ENCODE measurements at regions not wholly inside any gene's neighbourhood (a gene's known extent, or its start where the extent isn't known, plus 50 kb on each side); places are given as distances from the start of the nearest gene placed in this dataset.

DNA sequence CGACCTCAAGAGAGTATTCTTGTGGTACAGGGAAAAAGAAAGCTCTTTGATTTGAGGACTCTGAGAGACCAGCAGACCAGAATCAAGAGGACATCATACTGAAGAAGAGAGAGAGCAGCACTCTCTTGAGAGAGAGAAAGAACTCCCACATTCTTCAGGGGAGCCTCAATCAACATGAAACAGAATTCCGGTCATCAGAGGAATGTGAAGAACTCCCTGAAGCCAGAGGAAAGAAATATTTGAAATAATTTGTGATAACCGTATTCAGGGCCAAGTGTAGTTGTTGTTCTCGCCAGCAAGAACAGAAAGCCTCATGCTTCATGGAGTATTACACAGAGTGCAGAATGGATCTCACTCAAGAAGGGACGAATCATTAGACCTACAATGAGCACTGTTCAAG, 363.8 kb upstream of the TMEM132C start:
- H3K4me1 Mint-ChIP-seq, result no peaks in the 10 kb centered on the region
- Histone ChIP-seq H3K27ac (ENCODE audit: low read length in 2 of 2) (no peak overlapping the region), H3K4me3 (ENCODE audit: control extremely low read depth in 1 of 5, extremely low read depth in 1 of 5, insufficient read depth in 1 of 5, low read depth in 2 of 5, low read length in 4 of 5) (no peak overlapping the region), H3K4me1 (ENCODE audit: control insufficient read depth in 2 of 2, insufficient read depth in 2 of 2, low read length in 2 of 2) (no peaks in the 10 kb centered on the region), H2AFZ (ENCODE audit: insufficient read depth, low read depth, low read length, poor library complexity, severe bottlenecking) (no peak overlapping the region), H3K9me3 (ENCODE audit: control extremely low read depth in 1 of 3, control insufficient read depth in 2 of 3, insufficient read depth in 1 of 3, low read length in 2 of 3) (peaks cover 0 to 3% (median 0%) of the 10 kb centered on the region in 3 donors), H3K9ac (ENCODE audit: low read length) (no peak overlapping the region), H3K79me2 (ENCODE audit: control insufficient read depth, insufficient read depth, low read length) (no peaks in the 10 kb centered on the region), H3K27me3 (replicated peaks in 1 of 4; ENCODE audit: control extremely low read depth in 1 of 4, control insufficient read depth in 3 of 4, insufficient read depth in 4 of 4, low read length in 3 of 4) (no peaks in the 10 kb centered on the region), H3K4me2 (replicated peaks; ENCODE audit: low read depth, low read length, poor library complexity, severe bottlenecking) (no peak overlapping the region), H4K20me1 (ENCODE audit: control insufficient read depth, insufficient read depth, low read length, poor library complexity, severe bottlenecking) (no peaks in the 10 kb centered on the region), H3K36me3 (replicated peaks in 1 of 2; ENCODE audit: control extremely low read depth in 1 of 2, control insufficient read depth in 1 of 2, extremely low read depth in 1 of 2, insufficient read depth in 2 of 2, low read length in 1 of 2) (no peaks in the 10 kb centered on the region)
- peaks cover 2% of the 10 kb centered on the region for H3K9me3 Mint-ChIP-seq (ENCODE audit: insufficient read depth)
- DNase-seq, result no peak
- intact Hi-C loops (cut with micrococcal nuclease), result no loop called here
- ChIA-PET CTCF (no interaction called here), POLR2A (no interaction called here)
- ATAC-seq (ENCODE audit: low read depth), result no peak
- H3K27me3 Mint-ChIP-seq, result no peaks in the 10 kb centered on the region
- TF ChIP-seq EZH2 (IDR thresholded peaks at IDR 0.05; ENCODE audit: borderline replicate concordance, insufficient read depth, low read depth, low read length, poor library complexity, severe bottlenecking) (no peak), CTCF (IDR thresholded peaks at IDR 0.05) (no peak)
- H3K27ac Mint-ChIP-seq, result no peak overlapping the region
- WGBS (ENCODE audit: insufficient coverage), result 61% methylated on average over 3 of the region's 5 CpGs
- no peak overlapping the region for H3K4me3 Mint-ChIP-seq

DNA sequence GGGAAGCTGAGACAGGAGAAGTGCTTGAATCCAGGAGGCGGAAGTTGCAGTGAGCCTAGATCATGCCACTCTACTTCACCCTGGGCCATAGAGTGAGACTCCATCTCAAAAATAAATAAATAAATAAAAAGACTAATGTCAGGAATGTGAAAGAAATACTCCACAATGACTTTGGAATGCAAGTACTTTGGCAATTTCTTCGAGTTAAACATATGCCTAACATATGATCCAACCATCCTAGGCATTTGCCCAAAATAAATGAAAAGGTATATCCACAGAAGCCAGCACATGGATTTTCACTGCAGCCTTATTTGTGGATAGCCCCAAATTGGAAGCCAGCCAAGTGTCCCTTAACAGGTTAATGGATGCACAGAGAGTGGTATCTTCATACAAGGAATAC, 357.9 kb upstream of the TMEM132C start:
- no peak overlapping the region for H3K4me2 ChIP-seq (replicated peaks; ENCODE audit: low read depth, low read length, poor library complexity, severe bottlenecking)
- Mint-ChIP-seq H3K27me3 (no peaks in the 10 kb centered on the region), H3K4me1 (no peaks in the 10 kb centered on the region), H3K27ac (no peak overlapping the region), H3K9me3 (ENCODE audit: insufficient read depth) (peaks cover 4% of the 10 kb centered on the region), H3K4me3 (no peak overlapping the region)
- 20% methylated on average over 1 of the region's 2 CpGs for WGBS (ENCODE audit: insufficient coverage)
- TF ChIP-seq EZH2 (IDR thresholded peaks at IDR 0.05; ENCODE audit: borderline replicate concordance, insufficient read depth, low read depth, low read length, poor library complexity, severe bottlenecking) (no peak), CTCF (IDR thresholded peaks at IDR 0.05) (no peak)
- DNase-seq (no peak), ATAC-seq (ENCODE audit: low read depth) (no peak)
- H3K9ac ChIP-seq (ENCODE audit: low read length), result no peak overlapping the region
- CTCF ChIA-PET, result no interaction called here
- H3K79me2 ChIP-seq (ENCODE audit: control insufficient read depth, insufficient read depth, low read length), result no peaks in the 10 kb centered on the region
- no peaks in the 10 kb centered on the region for H4K20me1 ChIP-seq (ENCODE audit: control insufficient read depth, insufficient read depth, low read length, poor library complexity, severe bottlenecking)
- H3K4me3 ChIP-seq (ENCODE audit: control extremely low read depth in 1 of 5, extremely low read depth in 1 of 5, insufficient read depth in 1 of 5, low read depth in 2 of 5, low read length in 4 of 5), result no peak overlapping the region
- POLR2A ChIA-PET, result no interaction called here
- H2AFZ ChIP-seq (ENCODE audit: insufficient read depth, low read depth, low read length, poor library complexity, severe bottlenecking), result no peak overlapping the region
- H3K27me3 ChIP-seq (replicated peaks in 1 of 4; ENCODE audit: control extremely low read depth in 1 of 4, control insufficient read depth in 3 of 4, insufficient read depth in 4 of 4, low read length in 3 of 4), result no peaks in the 10 kb centered on the region
- no peaks in the 10 kb centered on the region for H3K4me1 ChIP-seq (ENCODE audit: control insufficient read depth in 2 of 2, insufficient read depth in 2 of 2, low read length in 2 of 2)
- H3K36me3 ChIP-seq (replicated peaks in 1 of 2; ENCODE audit: control extremely low read depth in 1 of 2, control insufficient read depth in 1 of 2, extremely low read depth in 1 of 2, insufficient read depth in 2 of 2, low read length in 1 of 2), result no peaks in the 10 kb centered on the region
- H3K27ac ChIP-seq (ENCODE audit: low read length in 2 of 2), result no peak overlapping the region
- intact Hi-C loops (cut with micrococcal nuclease), result no loop called here
- H3K9me3 ChIP-seq (ENCODE audit: control extremely low read depth in 1 of 3, control insufficient read depth in 2 of 3, insufficient read depth in 1 of 3, low read length in 2 of 3), result peaks cover 0 to 6% (median 0%) of the 10 kb centered on the region in 3 donors

Data from B cell (primary cell).